HG02884 (cell line): ENCODE measurements at regions not wholly inside any gene's neighbourhood (a gene's known extent, or its start where the extent isn't known, plus 50 kb on each side); places are given as distances from the start of the nearest gene placed in this dataset.

Source experiments
- ATAC-seq: cut with Tn5 transposase; IDR thresholded peaks from one replicate; pipeline ENCODE4 v1.9.1; 2021; ENCODE audit warnings: mild to moderate bottlenecking, moderate library complexity; ENCODE audit not compliant: unreplicated experiment

DNA sequence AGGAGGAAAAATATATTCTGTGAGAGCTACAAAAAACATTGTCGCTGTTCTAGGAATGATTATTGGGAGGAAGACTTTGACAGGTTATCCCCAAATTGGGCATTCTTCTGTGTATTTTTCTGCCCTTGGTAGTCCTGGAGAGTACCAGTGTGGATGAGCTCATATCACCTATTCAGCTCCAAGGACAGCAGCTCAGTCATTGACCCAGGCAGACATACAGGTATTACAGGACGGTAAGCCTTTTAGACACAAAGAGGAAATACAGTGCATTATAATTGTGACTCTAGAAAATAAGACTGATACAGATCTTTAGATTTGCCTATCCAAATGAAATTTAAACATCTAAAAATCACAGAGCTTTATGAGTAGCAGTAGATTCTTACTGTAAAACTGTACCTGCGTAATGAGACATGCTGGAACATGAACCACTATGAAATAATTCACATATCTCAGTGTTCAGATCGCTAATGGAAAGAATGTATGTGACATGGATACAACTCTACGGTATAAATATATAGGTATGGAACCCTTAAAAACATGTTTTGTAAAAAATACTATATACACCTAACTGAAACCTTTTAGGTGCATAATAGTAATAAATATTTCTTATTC, 56.0 kb downstream of the PLK2 start:
- ATAC-seq = no peak

DNA sequence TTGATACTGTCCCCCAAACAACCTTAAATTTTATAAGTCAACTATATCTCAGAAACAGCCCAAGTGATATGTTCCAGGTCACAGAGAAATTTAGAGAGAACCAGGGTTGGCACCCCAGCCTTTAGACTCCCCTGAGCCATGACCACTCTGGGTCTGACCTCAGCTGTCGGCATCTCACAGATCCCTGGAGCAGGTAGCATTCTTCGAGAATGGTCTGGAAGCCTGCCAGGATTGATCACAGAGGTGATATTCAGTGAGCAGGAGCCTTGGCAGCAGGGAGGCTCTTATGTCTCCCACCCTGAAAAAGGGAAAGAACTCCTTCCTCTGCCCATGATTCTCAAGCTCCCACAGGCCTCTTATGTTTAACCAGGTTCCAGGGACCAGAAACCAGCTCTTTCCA, 58.2 kb downstream of the PLK2 start:
- no peak for ATAC-seq

DNA sequence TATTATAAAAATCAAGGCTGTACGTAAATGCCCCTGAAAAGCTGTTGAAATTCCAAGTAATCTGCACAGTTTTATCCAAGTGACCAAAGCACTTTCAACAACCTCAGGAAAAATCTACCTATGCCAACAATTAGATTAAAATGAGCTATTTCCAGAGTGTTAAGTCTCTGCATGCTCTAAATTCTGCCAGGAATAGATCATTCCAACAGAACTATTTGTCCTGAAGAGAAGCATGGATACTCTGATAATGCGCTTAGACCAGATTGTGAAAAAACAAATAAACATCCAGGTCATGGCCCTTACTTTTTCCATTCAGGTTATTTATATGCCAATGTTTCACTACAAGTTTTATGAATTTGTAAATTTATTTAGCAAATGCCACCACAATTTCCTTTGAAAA, 59.1 kb downstream of the PLK2 start:
- no peak for ATAC-seq

DNA sequence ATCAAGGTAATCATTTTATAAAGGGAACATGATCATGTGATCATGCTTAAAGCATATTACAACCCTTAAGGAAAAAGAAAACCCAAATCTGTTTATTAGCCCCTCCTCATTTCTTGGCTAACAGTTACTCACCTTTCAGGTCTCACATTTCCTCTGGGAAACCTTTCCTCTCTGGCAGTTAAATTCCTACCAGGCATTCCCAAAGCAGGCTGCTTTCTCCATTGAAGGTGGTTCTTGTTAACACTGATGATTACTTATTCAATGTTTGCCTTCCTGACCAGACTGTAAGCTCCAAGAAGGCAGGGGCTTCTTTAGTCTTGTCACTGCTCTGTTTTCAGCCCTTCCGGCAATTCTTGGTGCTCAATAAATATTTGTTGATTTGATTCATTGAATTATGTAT, 59.9 kb downstream of the PLK2 start:
- ATAC-seq = no peak

DNA sequence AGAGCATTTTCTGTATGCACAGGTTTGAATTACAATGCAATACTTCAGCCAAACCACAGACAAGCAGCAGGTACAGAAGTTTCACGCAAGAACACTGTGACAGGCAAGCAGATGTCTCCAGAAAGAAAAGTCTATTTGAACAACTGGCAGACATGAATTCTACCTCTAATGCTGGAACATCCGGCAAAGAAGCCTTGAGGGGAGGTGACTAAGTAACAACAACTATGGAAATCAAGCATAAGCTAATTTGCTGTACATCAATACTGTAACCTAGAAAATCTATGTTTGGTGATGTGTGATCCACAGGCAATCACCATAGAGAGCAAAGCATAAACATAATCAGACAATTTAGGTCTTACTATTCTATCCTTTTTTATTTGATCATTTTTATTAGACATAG, 65.5 kb downstream of the PLK2 start:
- no peak for ATAC-seq

DNA sequence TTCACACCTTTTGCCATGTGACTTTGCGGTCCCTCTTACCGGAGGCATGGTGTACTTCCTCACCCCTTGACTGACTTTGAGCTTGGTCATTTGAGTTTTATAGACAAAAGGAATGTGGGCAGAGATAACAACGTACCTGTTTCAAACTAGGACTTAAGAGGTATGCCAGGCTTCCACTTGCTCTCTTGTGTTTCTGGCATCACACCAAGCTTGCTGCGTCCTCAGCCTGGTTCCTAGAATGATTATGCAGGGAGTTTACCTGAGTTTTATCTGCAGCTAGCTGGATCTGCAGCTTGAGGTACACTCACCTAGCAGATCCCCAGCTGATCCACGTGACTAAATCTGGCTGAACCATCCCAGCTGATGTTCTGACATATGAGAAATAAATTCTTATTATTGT, 66.2 kb downstream of the PLK2 start:
- no peak for ATAC-seq

DNA sequence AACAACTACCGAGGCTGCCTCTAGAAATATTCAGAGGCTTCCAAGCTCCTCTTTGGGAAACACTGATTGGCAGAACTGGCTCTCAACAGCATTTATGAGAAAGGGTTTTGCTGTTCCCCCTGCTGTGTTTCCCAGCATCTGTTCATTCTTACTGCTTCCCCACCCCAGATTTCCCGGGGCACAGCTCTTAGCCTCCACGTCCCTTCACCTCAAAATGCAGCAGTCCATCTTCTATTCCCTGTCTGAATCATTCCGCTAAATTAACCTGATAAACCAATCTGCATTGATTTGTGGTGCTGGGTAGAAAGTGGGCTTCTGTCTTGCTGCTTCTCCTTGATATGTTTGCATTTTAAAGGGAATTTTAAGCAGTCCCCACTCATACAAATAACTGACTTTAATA, 67.4 kb downstream of the PLK2 start:
- ATAC-seq = no peak

DNA sequence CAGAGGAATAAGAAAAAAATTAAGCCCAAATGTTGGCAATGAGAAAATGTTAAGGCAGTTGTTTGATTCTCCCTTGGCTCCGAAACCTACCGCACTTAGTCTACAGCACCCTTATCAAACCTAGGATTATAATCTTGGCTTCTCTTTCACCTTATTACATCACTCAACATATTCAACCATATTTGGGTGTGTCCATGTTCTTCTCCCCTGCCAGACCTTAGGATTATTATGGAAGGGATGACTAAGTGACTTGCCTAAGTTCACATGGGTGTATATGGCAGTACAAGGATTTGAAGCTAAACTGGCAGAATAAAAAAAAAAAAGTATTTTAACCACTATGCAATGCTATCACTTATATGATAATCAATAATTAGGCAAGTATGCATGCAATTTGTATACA, 76.4 kb downstream of the PLK2 start:
- ATAC-seq = no peak

DNA sequence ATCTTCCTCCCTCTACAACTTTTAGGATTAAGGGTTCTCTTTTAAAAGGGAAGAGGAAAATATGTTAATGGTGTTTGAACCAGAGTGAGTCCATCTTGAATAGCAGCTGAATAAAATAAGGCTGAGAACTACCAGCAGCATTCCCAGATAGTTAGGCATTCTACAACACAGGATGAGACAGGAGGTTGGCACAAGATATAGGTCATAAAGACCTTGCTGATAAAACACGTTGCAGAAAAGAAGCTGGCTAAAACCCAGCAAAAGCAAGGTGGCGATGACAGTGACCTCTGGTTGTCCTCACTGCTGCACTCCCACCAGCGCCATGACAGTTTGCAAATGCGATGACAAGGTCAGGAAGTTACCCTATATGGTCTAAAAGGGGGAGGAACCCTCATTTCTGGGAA, 77.8 kb downstream of the PLK2 start:
- no peak for ATAC-seq

DNA sequence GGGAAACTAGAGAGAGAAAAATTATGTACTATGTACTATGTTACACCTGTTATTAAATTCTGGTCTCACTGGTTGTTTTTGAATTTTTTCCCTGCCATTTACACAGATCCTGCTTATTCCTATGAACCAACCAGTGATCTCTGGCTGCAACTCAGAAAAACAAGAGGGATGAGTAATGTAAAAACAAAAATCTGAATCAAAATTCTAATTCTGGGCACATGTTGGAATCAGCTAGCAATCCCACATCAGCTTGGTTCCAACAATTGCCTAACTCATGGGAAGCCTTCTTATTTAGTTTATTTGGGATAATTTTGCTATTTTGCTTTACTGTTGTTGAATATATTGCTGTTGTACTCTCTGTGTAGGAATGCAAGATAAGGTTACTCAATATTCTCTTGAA, 78.3 kb downstream of the PLK2 start:
- no peak for ATAC-seq

DNA sequence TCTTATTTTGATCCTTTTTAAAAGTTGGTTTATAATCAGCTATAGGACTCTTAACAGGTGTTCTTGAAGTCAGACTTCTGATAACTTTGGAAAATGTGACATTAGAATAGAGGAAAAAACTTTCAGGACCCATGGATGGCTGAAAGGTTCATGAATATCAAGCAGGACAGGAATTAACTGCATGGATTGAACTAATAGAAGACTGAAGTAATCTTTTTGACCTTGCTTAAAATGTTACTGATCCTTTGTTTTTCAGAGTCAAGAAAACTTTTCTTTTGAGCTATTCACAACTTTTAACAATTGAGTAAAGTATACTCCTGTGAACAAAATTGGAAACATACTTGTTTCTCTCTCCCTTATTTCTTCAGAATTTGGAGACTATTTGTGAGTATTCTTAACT, 79.2 kb downstream of the PLK2 start:
- ATAC-seq = no peak

DNA sequence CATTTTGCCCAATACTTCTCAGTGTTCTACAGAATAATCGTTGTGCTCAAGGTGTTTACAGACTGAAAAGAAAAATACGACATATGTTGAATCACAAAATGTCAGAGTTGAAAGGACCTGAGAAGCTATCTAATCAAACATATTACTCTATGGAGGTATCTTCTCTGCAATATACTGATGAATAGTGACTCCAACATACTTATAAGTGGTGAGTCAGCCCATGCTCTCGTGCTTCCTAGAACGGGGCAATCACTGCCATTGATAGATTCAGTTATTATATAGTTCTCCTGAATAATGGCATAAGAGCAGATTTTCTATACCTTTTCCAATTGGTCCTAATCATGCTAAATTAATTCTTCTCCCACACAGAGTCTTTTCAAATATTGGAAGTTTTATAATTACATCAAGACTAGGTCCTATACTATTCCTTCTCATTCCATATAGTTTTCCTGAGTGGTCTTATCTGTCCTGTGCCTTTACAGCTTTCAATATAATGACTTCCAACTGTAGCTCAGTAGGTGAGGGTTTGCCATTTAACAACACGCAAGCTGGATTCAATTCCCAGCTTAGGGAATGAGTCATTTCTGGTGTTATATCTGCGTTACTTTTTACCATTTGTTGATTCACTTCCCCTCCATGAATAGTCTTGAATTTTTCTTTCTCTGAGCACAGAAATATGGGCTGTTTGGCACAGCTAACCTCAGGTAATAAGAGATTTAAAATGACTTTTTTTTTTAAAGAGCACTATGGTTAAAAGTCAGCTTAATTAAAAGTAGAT, 81.1 kb downstream of the PLK2 start:
- ATAC-seq = no peak

DNA sequence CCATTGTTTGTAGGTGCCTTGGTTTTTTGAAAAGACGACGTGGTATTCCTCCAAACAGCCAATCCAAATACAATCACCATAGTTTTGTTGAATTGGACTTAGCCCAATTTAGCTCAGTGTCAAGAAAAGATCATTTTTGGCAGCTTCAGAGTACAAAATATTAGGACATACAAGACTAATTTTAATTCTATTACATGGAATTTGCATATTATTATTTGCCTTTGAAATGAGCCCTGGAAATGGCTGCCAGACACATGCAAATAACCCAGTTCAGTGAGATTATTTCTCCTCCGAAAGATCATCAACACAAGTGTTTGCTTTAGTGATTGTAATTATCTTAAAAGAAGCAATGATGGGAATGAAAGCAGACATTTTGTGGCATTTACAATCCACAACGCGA, 89.3 kb downstream of the PLK2 start:
- ATAC-seq = no peak

DNA sequence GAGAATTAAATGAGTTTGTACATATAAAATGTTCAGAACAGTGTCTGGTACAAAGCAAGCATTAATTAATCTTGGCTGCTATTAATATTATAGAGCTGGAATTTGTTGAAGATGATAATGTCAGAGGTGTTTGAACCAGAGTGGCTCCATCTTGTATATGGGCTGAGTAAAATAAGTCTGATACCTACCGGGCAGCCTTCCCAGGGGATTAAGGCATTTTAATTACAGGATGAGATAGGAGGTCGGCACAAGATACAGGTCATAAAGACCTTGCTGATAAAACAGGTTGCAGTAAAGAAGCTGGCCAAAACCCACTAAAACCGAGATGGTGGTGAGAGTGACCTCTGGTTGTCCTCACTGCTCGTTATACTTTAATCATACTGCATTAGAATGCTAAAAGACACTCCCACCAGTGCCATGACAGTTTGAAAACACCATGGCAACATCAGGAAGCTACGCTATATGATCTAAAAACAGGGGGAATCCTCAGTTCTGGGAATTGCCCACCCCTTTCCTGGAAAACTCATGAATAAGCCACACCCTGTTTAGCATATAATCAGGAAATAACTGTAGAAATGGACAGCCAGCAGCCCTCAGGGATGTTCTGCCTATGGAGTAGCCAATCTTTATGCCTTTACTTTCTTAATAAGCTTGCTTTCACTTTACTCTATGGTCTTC, 90.2 kb downstream of the PLK2 start:
- ATAC-seq = no peak

DNA sequence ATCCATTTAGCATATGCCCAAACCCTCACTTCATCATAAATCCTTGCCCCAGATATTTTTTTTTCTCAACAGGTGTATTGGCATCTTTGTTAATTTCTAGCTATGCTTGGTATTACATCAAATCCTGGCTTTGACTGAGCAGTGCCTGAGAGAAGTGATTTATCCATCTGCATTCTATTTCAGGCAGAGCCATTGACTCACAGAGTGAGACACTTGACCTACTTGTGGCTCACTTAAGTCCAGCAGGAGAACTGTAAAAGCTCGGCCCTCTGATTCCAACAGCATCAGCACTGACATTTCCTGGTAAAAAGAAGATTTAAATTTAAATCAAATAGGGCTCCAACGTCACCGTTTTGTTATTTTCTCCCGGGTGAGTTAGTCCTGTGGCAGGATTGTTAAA, 93.4 kb downstream of the PLK2 start:
- ATAC-seq = no peak

DNA sequence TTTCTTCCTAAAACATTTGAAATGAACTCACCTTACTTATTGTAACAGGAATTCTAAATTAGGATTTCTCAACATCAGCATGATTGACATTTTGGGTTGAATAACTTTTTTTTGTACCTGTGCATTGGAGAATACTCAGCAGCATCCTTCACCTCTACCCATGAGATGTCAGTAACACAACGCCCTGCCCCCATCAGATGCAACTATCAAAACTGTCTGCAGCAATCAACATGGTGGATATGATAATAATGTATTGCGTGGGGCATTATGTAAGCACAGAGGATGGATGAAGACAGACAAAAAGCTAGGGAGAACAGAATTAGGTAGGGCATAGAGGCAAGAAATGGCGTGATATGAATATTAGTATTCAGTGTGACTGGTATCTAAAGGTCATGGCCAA, 94.1 kb downstream of the PLK2 start:
- ATAC-seq = no peak

DNA sequence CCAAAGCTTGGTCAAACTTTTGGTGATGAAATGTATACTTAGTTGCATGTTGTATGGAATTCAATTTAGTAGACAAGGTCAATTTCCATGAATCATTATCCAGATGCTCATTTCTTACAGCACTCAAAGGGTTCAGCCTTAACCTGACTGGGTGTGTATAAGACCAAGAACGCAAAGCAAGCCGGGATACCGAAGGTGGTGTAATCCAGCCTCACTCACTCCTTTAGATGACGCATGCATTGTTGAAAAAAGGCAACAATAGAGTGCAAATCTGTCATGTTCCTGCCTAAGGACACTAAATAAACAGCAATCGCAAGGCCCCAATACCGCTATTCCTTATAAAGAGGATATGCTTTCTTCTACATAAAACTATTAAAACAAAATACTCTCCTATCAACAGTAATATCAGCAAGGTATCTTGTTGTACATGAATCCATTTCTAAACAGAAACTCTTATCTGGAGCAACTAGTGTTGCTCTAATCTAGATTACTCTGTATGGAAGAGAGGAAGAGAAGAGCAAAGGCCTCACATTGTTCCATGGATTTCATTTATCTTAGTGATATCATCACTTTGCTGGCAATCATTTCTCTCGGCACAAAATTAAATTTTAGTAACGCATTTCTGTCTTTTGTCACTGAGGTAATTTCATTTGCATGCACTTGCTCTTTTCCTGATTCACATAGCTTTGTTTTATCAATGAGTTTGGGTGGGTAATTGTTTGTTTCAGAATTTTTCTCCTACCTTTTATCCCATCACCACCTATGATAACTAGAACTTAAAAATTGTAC, 96.2 kb downstream of the PLK2 start:
- no peak for ATAC-seq

DNA sequence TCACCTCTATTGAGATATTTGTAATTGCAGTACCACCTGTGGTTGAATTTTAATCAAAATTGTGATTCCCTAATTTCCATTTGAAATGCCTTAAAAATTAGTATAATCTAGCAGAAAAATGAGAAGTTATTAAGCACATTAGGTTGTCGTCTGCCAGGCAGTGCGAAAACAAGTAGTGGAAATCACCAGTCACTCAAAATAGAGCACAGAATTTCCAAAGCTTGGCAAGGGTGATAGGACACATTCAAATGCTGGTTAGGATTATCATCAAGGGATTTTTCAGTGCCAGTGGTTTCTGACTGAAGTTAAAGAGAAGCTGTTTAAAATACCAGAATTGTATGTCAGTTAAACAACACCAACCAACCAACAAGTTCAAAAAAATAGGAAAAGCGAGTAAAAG, 97.8 kb downstream of the PLK2 start:
- ATAC-seq = no peak

DNA sequence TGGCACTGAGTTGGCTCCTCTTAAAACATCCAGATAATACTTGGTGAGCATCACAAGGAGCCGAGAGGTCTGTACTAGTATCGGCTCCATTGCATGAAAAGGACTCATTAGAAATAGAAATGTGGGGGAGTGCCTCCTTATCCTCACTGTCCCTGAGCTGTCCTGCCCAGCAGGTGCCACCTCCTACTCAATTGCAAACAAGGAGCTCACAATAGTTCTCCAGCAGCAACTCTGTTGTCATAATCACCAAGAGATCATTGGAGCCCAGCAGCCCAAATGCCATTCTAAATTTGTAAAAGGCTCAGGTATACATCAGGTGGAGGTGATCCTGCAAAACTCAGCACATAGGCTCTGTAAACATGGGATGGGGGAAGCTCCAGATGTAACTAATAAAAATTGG, 99.1 kb downstream of the PLK2 start:
- no peak for ATAC-seq

DNA sequence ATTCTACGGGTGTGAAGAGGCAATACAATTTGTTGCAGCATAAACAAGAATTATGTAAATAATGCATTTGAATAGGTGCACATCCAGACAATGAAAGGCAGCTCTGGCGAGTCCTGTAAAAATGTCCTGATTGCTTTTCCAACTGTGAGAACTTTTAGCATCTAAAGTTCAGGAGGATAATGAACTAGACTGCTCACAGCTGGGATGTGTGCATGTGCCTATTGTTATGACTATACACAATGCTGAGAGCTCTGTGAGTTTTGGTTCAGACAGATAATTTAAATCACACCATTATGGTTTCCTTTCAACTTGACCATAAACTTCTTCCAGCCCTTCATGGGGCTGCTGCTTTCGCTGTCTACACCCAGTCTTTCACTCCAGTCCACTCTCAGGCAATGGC, 99.9 kb downstream of the PLK2 start:
- ATAC-seq = no peak

DNA sequence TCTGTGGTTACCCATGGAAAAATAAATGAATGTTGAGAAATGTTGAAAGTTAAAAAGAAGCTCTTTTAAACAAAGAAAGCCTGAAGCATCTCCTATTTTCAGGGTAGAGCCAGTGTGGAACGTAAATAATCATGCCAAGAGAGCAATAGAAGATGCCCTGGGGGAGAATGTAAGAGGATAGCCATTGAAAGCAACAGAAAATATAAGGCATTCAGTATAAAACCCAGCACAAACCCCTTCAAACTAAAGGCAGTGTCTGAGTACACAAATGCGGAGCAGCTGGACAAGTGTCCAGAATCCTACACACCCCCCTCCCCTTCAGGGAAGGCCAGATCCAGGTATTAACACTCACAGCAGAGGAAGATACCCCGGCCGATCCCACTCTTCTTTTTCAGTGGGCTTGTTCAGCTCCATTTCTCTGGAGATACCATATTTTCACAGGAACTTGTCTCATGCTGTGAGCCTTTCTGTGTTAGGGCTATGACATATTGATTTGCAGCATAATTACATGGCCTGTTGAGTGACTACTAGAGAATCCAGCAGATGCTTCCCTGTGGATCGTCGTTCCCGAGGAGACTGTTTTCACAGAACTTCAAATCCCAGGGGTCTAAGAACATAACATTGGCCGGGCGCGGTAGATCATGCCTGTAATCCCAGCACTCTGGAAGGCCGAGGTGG, 101.2 kb downstream of the PLK2 start:
- no peak for ATAC-seq
